PFSK-1 (cell line): ENCODE measurements at regions not wholly inside any gene's neighbourhood (a gene's known extent, or its start where the extent isn't known, plus 50 kb on each side); places are given as distances from the start of the nearest gene placed in this dataset.

Experiments
- POLR2AphosphoS5 ChIP-seq: IDR thresholded peaks from 2 replicates; pipeline ENCODE4 v1.6.1; 2012; ENCODE audit warnings: low read depth, mild to moderate bottlenecking, control low read depth, low read length, moderate library complexity
- SIN3A ChIP-seq: IDR thresholded peaks from 2 replicates; pipeline ENCODE4 v1.6.1; 2012; ENCODE audit warnings: mild to moderate bottlenecking, low read length, moderate library complexity, borderline replicate concordance; ENCODE audit not compliant: insufficient read depth
- TF ChIP-seq, protein P1 (sequence below), 2 experiments: IDR thresholded peaks; 2 replicates each; pipeline versions ENCODE4 v1.6.1 to v1.8.0; 2011 to 2012; ENCODE audit warnings: low read depth in 2 of 2, low read length in 2 of 2, control low read depth in 1 of 2, inconsistent platforms in 1 of 2, mild to moderate bottlenecking in 1 of 2, moderate library complexity in 1 of 2; ENCODE audit not compliant: insufficient read depth in 1 of 2

DNA sequence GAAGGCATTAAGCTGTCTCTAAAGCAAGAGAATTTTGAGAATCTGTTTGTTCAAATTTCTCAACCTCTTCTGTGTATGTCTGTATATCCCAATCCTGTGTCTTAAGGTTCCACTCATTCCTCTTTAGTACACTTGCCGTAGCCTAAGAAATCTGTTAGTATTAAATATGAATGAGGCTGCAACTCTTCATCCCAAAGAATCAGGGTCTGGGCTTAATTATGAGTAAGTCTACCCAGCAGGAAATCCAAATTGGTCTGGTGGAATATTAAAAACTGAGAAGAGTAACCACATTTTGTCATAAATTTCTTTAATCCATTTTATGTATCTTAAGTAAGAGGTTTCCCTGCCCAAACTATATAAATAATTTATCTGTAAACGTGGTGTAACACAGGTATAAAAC is 1171.2 kb downstream of the CDH12 start:
- TF ChIP-seq POLR2AphosphoS5 (no peak), SIN3A (no peak)
- TF ChIP-seq, protein P1, sequence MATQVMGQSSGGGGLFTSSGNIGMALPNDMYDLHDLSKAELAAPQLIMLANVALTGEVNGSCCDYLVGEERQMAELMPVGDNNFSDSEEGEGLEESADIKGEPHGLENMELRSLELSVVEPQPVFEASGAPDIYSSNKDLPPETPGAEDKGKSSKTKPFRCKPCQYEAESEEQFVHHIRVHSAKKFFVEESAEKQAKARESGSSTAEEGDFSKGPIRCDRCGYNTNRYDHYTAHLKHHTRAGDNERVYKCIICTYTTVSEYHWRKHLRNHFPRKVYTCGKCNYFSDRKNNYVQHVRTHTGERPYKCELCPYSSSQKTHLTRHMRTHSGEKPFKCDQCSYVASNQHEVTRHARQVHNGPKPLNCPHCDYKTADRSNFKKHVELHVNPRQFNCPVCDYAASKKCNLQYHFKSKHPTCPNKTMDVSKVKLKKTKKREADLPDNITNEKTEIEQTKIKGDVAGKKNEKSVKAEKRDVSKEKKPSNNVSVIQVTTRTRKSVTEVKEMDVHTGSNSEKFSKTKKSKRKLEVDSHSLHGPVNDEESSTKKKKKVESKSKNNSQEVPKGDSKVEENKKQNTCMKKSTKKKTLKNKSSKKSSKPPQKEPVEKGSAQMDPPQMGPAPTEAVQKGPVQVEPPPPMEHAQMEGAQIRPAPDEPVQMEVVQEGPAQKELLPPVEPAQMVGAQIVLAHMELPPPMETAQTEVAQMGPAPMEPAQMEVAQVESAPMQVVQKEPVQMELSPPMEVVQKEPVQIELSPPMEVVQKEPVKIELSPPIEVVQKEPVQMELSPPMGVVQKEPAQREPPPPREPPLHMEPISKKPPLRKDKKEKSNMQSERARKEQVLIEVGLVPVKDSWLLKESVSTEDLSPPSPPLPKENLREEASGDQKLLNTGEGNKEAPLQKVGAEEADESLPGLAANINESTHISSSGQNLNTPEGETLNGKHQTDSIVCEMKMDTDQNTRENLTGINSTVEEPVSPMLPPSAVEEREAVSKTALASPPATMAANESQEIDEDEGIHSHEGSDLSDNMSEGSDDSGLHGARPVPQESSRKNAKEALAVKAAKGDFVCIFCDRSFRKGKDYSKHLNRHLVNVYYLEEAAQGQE (IDR thresholded peaks at IDR 0.05; ENCODE audit: insufficient read depth in 1 of 2, low read depth in 2 of 2, low read length in 2 of 2) = no peak
